NCI-H526 (cell line): ENCODE measurements at regions not wholly inside any gene's neighbourhood (a gene's known extent, or its start where the extent isn't known, plus 50 kb on each side); places are given as distances from the start of the nearest gene placed in this dataset.
"Not testable (repeated sequence)": the region's sequence is repeated elsewhere in the genome, so short reads cannot be mapped to it uniquely, and the experiment has no call there.

Experiments
- DNase-seq, 2 experiments: peaks; one replicate each; lab custom pipeline; 2025; lab: John Stamatoyannopoulos, UW

GRCh38 chr4:60366661-60367060 is 833.5 kb upstream of the ADGRL3 start:
- DNase-seq, result no peak

- DNase-seq, result no peak
Observed at GRCh38 chr4:60368986-60369385, 831.1 kb upstream of the ADGRL3 start.

GRCh38 chr4:60378010-60378409 is 822.1 kb upstream of the ADGRL3 start:
- DNase-seq, result no peak

- DNase-seq, result no peak
Observed at GRCh38 chr4:60384516-60384915, 815.6 kb upstream of the ADGRL3 start.

- no peak for DNase-seq
Observed at GRCh38 chr4:60389633-60390032, 810.5 kb upstream of the ADGRL3 start.

GRCh38 chr4:60396341-60397049 is 803.6 kb upstream of the ADGRL3 start:
- no peak for DNase-seq

GRCh38 chr4:60400593-60400992 is 799.5 kb upstream of the ADGRL3 start:
- no peak for DNase-seq

- DNase-seq, result no peak
Observed at GRCh38 chr4:60404027-60404426, 796.1 kb upstream of the ADGRL3 start.

GRCh38 chr4:60422439-60422838 is 777.7 kb upstream of the ADGRL3 start:
- no peak for DNase-seq

- not testable (repeated sequence) for DNase-seq
Observed at GRCh38 chr4:60423573-60424184, 776.4 kb upstream of the ADGRL3 start.

- DNase-seq, result no peak
Observed at GRCh38 chr4:60432911-60433310, 767.2 kb upstream of the ADGRL3 start.

- no peak for DNase-seq
Observed at GRCh38 chr4:60443068-60443467, 757.1 kb upstream of the ADGRL3 start.

- no peak for DNase-seq
Observed at GRCh38 chr4:60443796-60444195, 756.3 kb upstream of the ADGRL3 start.

GRCh38 chr4:60450054-60450453 is 750.1 kb upstream of the ADGRL3 start:
- no peak for DNase-seq

GRCh38 chr4:60452266-60452665 is 747.9 kb upstream of the ADGRL3 start:
- DNase-seq, result no peak

GRCh38 chr4:60455380-60455779 is 744.7 kb upstream of the ADGRL3 start:
- no peak for DNase-seq

- DNase-seq, result no peak
Observed at GRCh38 chr4:60461551-60461950, 738.6 kb upstream of the ADGRL3 start.

- no peak for DNase-seq
Observed at GRCh38 chr4:60463857-60464502, 736.1 kb upstream of the ADGRL3 start.

GRCh38 chr4:60482921-60483351 is 717.2 kb upstream of the ADGRL3 start:
- no peak for DNase-seq

GRCh38 chr4:60485276-60485675 is 714.9 kb upstream of the ADGRL3 start:
- DNase-seq, result no peak

- DNase-seq, result peak in 1 of 2 experiments; percentile 0
Observed at GRCh38 chr4:60487118-60487761, 712.9 kb upstream of the ADGRL3 start.

GRCh38 chr4:60500810-60501209 is 699.3 kb upstream of the ADGRL3 start:
- no peak for DNase-seq

GRCh38 chr4:60502733-60503132 is 697.4 kb upstream of the ADGRL3 start:
- no peak for DNase-seq
